ENCODE measurements at regions not wholly inside any gene's neighbourhood (a gene's known extent, or its start where the extent isn't known, plus 50 kb on each side); places are given as distances from the start of the nearest gene placed in this dataset.

DNA sequence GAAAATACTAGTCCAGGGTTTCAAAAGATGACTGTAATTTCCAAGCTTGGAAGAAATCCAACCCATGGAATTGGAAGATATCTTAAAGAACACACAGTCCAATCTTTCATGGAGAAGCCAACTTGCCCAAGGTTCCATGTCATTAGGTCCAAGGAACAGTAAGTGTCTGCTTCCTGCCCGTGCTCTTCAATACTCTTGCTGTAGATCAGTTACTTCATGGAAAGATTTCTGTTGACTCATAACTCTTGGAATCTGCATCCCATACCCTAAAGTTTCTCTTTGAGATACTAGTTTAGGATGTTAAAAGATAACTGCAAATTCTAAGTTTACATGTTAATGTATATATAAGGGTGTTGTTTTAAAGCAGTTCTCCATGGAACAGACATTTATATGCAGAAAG is 127.9 kb upstream of the SLC13A1 start:
- Histone ChIP-seq H3K27ac (ENCODE audit: low read depth) (no peak overlapping the region), H3K36me3 (ENCODE audit: insufficient read depth) (peaks cover 4% of the 10 kb centered on the region; the same call in 1 of the 2 replicates), H3K9me2 (ENCODE audit: insufficient read depth) (no peaks in the 10 kb centered on the region), H3F3A (replicated peaks; ENCODE audit: low read depth) (no peaks in the 10 kb centered on the region), H4K20me1 (replicated peaks; ENCODE audit: insufficient read depth) (no peaks in the 10 kb centered on the region), H3K79me2 (replicated peaks; ENCODE audit: insufficient read depth) (no peaks in the 10 kb centered on the region), H3K27me3 (ENCODE audit: insufficient read depth) (no peaks in the 10 kb centered on the region), H2AFZ (no peak overlapping the region), H3K4me2 (no peak overlapping the region), H3K4me3 (no peak overlapping the region), H3K4me1 (ENCODE audit: insufficient read depth) (peaks cover 6% of the 10 kb centered on the region; the same call in 1 of the 2 replicates)
- Mint-ChIP-seq H3K27ac (no peak overlapping the region), H3K9me3 (peaks cover 10% of the 10 kb centered on the region), H3K27me3 (ENCODE audit: insufficient read depth, low read depth, poor library complexity) (peaks cover 3% of the 10 kb centered on the region), H3K4me3 (no peak overlapping the region), H3K36me3 (ENCODE audit: low read depth) (peaks cover 10% of the 10 kb centered on the region), H3K4me1 (peaks cover 5% of the 10 kb centered on the region; the same call in 2 of the 3 replicates)
- TF ChIP-seq EZH2phosphoT487 (IDR thresholded peaks at IDR 0.05; ENCODE audit: unreplicated experiment): no peak
- TF ChIP-seq, protein P1, sequence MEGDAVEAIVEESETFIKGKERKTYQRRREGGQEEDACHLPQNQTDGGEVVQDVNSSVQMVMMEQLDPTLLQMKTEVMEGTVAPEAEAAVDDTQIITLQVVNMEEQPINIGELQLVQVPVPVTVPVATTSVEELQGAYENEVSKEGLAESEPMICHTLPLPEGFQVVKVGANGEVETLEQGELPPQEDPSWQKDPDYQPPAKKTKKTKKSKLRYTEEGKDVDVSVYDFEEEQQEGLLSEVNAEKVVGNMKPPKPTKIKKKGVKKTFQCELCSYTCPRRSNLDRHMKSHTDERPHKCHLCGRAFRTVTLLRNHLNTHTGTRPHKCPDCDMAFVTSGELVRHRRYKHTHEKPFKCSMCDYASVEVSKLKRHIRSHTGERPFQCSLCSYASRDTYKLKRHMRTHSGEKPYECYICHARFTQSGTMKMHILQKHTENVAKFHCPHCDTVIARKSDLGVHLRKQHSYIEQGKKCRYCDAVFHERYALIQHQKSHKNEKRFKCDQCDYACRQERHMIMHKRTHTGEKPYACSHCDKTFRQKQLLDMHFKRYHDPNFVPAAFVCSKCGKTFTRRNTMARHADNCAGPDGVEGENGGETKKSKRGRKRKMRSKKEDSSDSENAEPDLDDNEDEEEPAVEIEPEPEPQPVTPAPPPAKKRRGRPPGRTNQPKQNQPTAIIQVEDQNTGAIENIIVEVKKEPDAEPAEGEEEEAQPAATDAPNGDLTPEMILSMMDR (conservative IDR thresholded peaks at IDR 0.05; ENCODE audit: low read depth in 2 of 2): no peak
- ATAC-seq: no peak
- DNase-seq (ENCODE audit: low spot score): no peak

DNA sequence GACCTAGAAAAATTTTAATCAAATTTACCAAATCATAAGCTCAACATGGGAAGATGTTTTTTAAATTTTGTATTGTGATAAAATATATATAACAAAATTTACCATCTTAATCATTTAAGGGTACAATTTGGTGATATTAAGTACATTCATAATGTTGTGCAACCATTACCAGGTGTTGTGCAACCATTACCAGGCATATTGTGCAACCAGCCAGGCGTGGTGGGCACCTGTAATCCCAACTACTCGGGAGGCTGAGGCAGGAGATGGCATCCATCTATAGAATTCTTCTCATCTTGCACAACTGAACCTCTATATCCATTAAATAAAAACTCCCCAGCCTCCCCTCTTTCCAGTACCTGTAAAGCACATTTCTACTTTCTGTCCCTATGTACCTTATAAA is 124.5 kb upstream of the SLC13A1 start:
- Histone ChIP-seq H3K4me2 (no peak overlapping the region), H3F3A (replicated peaks; ENCODE audit: low read depth) (no peaks in the 10 kb centered on the region), H3K27ac (ENCODE audit: low read depth) (no peak overlapping the region), H3K4me1 (ENCODE audit: insufficient read depth) (peaks cover 6% of the 10 kb centered on the region; the same call in 1 of the 2 replicates), H3K9me2 (ENCODE audit: insufficient read depth) (no peaks in the 10 kb centered on the region), H2AFZ (no peak overlapping the region), H3K36me3 (ENCODE audit: insufficient read depth) (peaks cover 10% of the 10 kb centered on the region), H4K20me1 (replicated peaks; ENCODE audit: insufficient read depth) (no peaks in the 10 kb centered on the region), H3K4me3 (no peak overlapping the region), H3K79me2 (replicated peaks; ENCODE audit: insufficient read depth) (no peaks in the 10 kb centered on the region), H3K27me3 (ENCODE audit: insufficient read depth) (no peaks in the 10 kb centered on the region)
- peaks cover 2% of the 10 kb centered on the region for H3K27me3 Mint-ChIP-seq (ENCODE audit: insufficient read depth, low read depth, poor library complexity)
- H3K27ac Mint-ChIP-seq: no peak overlapping the region
- ATAC-seq (no peak), DNase-seq (ENCODE audit: low spot score) (no peak)
- H3K36me3 Mint-ChIP-seq (ENCODE audit: low read depth): peaks cover 24% of the 10 kb centered on the region
- H3K9me3 Mint-ChIP-seq: peaks cover 25% of the 10 kb centered on the region
- no peak overlapping the region for H3K4me3 Mint-ChIP-seq
- peaks cover 5% of the 10 kb centered on the region; the same call in 2 of the 3 replicates for H3K4me1 Mint-ChIP-seq
- TF ChIP-seq EZH2phosphoT487 (IDR thresholded peaks at IDR 0.05; ENCODE audit: unreplicated experiment) (no peak), JUNB (IDR thresholded peaks at IDR 0.05; ENCODE audit: unreplicated experiment) (no peak), ZNF114 (CRISPR knock-in tag; IDR thresholded peaks at IDR 0.05) (no peak), POLR2AphosphoS5 (IDR thresholded peaks at IDR 0.05; ENCODE audit: low read depth) (no peak), ZNF331 (CRISPR knock-in tag; IDR thresholded peaks at IDR 0.05; ENCODE audit: low read depth) (no peak), NANOG (IDR thresholded peaks at IDR 0.05; ENCODE audit: borderline replicate concordance) (no peak), EZH2 (IDR thresholded peaks at IDR 0.05; ENCODE audit: low read depth, unreplicated experiment) (no peak)
- TF ChIP-seq, protein P1 (conservative IDR thresholded peaks at IDR 0.05; ENCODE audit: low read depth in 2 of 2): no peak
- TF ChIP-seq, protein P2, sequence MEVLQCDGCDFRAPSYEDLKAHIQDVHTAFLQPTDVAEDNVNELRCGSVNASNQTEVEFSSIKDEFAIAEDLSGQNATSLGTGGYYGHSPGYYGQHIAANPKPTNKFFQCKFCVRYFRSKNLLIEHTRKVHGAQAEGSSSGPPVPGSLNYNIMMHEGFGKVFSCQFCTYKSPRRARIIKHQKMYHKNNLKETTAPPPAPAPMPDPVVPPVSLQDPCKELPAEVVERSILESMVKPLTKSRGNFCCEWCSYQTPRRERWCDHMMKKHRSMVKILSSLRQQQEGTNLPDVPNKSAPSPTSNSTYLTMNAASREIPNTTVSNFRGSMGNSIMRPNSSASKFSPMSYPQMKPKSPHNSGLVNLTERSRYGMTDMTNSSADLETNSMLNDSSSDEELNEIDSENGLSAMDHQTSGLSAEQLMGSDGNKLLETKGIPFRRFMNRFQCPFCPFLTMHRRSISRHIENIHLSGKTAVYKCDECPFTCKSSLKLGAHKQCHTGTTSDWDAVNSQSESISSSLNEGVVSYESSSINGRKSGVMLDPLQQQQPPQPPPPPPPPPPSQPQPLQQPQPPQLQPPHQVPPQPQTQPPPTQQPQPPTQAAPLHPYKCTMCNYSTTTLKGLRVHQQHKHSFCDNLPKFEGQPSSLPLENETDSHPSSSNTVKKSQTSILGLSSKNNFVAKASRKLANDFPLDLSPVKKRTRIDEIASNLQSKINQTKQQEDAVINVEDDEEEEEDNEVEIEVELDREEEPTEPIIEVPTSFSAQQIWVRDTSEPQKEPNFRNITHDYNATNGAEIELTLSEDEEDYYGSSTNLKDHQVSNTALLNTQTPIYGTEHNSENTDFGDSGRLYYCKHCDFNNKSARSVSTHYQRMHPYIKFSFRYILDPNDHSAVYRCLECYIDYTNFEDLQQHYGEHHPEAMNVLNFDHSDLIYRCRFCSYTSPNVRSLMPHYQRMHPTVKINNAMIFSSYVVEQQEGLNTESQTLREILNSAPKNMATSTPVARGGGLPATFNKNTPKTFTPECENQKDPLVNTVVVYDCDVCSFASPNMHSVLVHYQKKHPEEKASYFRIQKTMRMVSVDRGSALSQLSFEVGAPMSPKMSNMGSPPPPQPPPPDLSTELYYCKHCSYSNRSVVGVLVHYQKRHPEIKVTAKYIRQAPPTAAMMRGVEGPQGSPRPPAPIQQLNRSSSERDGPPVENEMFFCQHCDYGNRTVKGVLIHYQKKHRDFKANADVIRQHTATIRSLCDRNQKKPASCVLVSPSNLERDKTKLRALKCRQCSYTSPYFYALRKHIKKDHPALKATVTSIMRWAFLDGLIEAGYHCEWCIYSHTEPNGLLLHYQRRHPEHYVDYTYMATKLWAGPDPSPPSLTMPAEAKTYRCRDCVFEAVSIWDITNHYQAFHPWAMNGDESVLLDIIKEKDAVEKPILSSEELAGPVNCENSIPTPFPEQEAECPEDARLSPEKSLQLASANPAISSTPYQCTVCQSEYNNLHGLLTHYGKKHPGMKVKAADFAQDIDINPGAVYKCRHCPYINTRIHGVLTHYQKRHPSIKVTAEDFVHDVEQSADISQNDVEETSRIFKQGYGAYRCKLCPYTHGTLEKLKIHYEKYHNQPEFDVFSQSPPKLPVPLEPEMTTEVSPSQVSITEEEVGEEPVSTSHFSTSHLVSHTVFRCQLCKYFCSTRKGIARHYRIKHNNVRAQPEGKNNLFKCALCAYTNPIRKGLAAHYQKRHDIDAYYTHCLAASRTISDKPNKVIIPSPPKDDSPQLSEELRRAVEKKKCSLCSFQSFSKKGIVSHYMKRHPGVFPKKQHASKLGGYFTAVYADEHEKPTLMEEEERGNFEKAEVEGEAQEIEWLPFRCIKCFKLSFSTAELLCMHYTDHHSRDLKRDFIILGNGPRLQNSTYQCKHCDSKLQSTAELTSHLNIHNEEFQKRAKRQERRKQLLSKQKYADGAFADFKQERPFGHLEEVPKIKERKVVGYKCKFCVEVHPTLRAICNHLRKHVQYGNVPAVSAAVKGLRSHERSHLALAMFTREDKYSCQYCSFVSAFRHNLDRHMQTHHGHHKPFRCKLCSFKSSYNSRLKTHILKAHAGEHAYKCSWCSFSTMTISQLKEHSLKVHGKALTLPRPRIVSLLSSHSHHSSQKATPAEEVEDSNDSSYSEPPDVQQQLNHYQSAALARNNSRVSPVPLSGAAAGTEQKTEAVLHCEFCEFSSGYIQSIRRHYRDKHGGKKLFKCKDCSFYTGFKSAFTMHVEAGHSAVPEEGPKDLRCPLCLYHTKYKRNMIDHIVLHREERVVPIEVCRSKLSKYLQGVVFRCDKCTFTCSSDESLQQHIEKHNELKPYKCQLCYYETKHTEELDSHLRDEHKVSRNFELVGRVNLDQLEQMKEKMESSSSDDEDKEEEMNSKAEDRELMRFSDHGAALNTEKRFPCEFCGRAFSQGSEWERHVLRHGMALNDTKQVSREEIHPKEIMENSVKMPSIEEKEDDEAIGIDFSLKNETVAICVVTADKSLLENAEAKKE (CRISPR knock-in tag; IDR thresholded peaks at IDR 0.05): no peak
- TF ChIP-seq, protein P3, sequence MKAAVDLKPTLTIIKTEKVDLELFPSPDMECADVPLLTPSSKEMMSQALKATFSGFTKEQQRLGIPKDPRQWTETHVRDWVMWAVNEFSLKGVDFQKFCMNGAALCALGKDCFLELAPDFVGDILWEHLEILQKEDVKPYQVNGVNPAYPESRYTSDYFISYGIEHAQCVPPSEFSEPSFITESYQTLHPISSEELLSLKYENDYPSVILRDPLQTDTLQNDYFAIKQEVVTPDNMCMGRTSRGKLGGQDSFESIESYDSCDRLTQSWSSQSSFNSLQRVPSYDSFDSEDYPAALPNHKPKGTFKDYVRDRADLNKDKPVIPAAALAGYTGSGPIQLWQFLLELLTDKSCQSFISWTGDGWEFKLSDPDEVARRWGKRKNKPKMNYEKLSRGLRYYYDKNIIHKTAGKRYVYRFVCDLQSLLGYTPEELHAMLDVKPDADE (IDR thresholded peaks at IDR 0.05): no peak

All from GM23338 (cell line).